ENCODE measurements at regions not wholly inside any gene's neighbourhood (a gene's known extent, or its start where the extent isn't known, plus 50 kb on each side); places are given as distances from the start of the nearest gene placed in this dataset.

GRCh38 chr16:79298894-79299799 is 301.4 kb downstream of the MAF start:
- TF ChIP-seq YY1 (IDR thresholded peaks at IDR 0.05; ENCODE audit: insufficient read depth, insufficient read length) (no peak), SUZ12 (IDR thresholded peaks at IDR 0.05; ENCODE audit: extremely low read depth, insufficient read depth, insufficient read length) (no peak)
